GM18511 (cell line): ENCODE measurements at regions not wholly inside any gene's neighbourhood (a gene's known extent, or its start where the extent isn't known, plus 50 kb on each side); places are given as distances from the start of the nearest gene placed in this dataset.
A peak's percentile ranks its signal among the peaks of the same experiment; 100 is the strongest.
"Not testable (repeated sequence)": the region's sequence is repeated elsewhere in the genome, so short reads cannot be mapped to it uniquely, and the experiment has no call there.

Experiments used
- ATAC-seq: cut with Tn5 transposase; IDR thresholded peaks from one replicate; pipeline ENCODE4 v1.9.1; 2021; ENCODE audit warnings: mild to moderate bottlenecking, moderate library complexity; ENCODE audit not compliant: unreplicated experiment

GRCh38 chrX:148259990-148260389, 240.4 kb upstream of the AFF2 start:
- no peak for ATAC-seq

- ATAC-seq: no peak
Measured at GRCh38 chrX:148265829-148266228, 234.6 kb upstream of the AFF2 start.

GRCh38 chrX:148268673-148269072, 231.7 kb upstream of the AFF2 start:
- no peak for ATAC-seq

- no peak for ATAC-seq
Measured at GRCh38 chrX:148269513-148269912, 230.9 kb upstream of the AFF2 start.

- ATAC-seq: no peak
Measured at GRCh38 chrX:148270499-148270898, 229.9 kb upstream of the AFF2 start.

GRCh38 chrX:148271263-148271662, 229.2 kb upstream of the AFF2 start:
- ATAC-seq: no peak

GRCh38 chrX:148281920-148282319, 218.5 kb upstream of the AFF2 start:
- no peak for ATAC-seq

GRCh38 chrX:148282504-148282903, 217.9 kb upstream of the AFF2 start:
- ATAC-seq: no peak

GRCh38 chrX:148284056-148284455, 216.4 kb upstream of the AFF2 start:
- ATAC-seq: no peak

GRCh38 chrX:148284821-148285220, 215.6 kb upstream of the AFF2 start:
- no peak for ATAC-seq

- no peak for ATAC-seq
Measured at GRCh38 chrX:148288451-148288850, 212.0 kb upstream of the AFF2 start.

- ATAC-seq: no peak
Measured at GRCh38 chrX:148290041-148290440, 210.4 kb upstream of the AFF2 start.

- no peak for ATAC-seq
Measured at GRCh38 chrX:148290931-148291330, 209.5 kb upstream of the AFF2 start.

- no peak for ATAC-seq
Measured at GRCh38 chrX:148298737-148299136, 201.7 kb upstream of the AFF2 start.

GRCh38 chrX:148305214-148305613, 195.2 kb upstream of the AFF2 start:
- ATAC-seq: not testable (repeated sequence)

- no peak for ATAC-seq
Measured at GRCh38 chrX:148309413-148309812, 191.0 kb upstream of the AFF2 start.

GRCh38 chrX:148310426-148311165, 189.8 kb upstream of the AFF2 start:
- peak; percentile 78 for ATAC-seq

GRCh38 chrX:148311544-148311943, 188.9 kb upstream of the AFF2 start:
- ATAC-seq: no peak

- no peak for ATAC-seq
Measured at GRCh38 chrX:148314876-148315275, 185.5 kb upstream of the AFF2 start.

- ATAC-seq: no peak
Measured at GRCh38 chrX:148316446-148316845, 184.0 kb upstream of the AFF2 start.

GRCh38 chrX:148322906-148323305, 177.5 kb upstream of the AFF2 start:
- ATAC-seq: no peak

GRCh38 chrX:148333989-148334388, 166.4 kb upstream of the AFF2 start:
- ATAC-seq: no peak

- no peak for ATAC-seq
Measured at GRCh38 chrX:148337873-148338272, 162.5 kb upstream of the AFF2 start.
